A549 (cell line): ENCODE measurements at regions not wholly inside any gene's neighbourhood (a gene's known extent, or its start where the extent isn't known, plus 50 kb on each side); places are given as distances from the start of the nearest gene placed in this dataset.

Experiments
- CEBPB ChIP-seq, 2 experiments: fragments of >200 bp in 1 of 2; sonication (Bioruptor Twin) in 1 of 2; formaldehyde crosslinking in 1 of 2; IDR thresholded peaks; 2 replicates each; pipeline ENCODE4 v1.6.1; 2012 to 2016
- EHF ChIP-seq: fragments of 250-450 bp; sonication (Bioruptor Pico); IDR thresholded peaks from 2 replicates; pipeline ENCODE4 v1.5.0; 2020; ENCODE audit warnings: mild to moderate bottlenecking
- EP300 ChIP-seq, 2 experiments: fragments of >200 bp; sonication (Bioruptor Twin); formaldehyde crosslinking; IDR thresholded peaks; 2 replicates in 1 of 2; 3 replicates in 1 of 2; pipeline ENCODE4 v1.6.1; 2016 to 2017
- HDAC2 ChIP-seq: fragments of 200-600 bp; sonication (generic); IDR thresholded peaks from 2 replicates; pipeline ENCODE4 v1.6.1; 2016
- MYC ChIP-seq: IDR thresholded peaks from 2 replicates; pipeline ENCODE4 v1.6.1; 2012; ENCODE audit warnings: mild to moderate bottlenecking, inconsistent platforms, low read length, improper control_type of control experiment, borderline replicate concordance
- POLR2A ChIP-seq: IDR thresholded peaks from 2 replicates; pipeline ENCODE4 v1.6.1; 2012; ENCODE audit warnings: mild to moderate bottlenecking, low read length
- RAD21 ChIP-seq, 2 experiments: fragments of >200 bp in 1 of 2; sonication (Bioruptor Twin) in 1 of 2; formaldehyde crosslinking in 1 of 2; IDR thresholded peaks in 1 of 2; conservative IDR thresholded peaks in 1 of 2; 2 replicates in 1 of 2; 3 replicates in 1 of 2; pipeline ENCODE4 v1.6.1; 2012 to 2018; ENCODE audit warnings: inconsistent platforms in 1 of 2
- REST ChIP-seq: fragments of 200-600 bp; sonication (generic); IDR thresholded peaks from 2 replicates; pipeline ENCODE4 v1.6.1; 2016; ENCODE audit warnings: antibody characterized with exemption, mild to moderate bottlenecking, moderate library complexity
- TF ChIP-seq, protein P1 (sequence below): fragments of >200 bp; sonication (Bioruptor Twin); formaldehyde crosslinking; IDR thresholded peaks from 3 replicates; pipeline ENCODE4 v1.5.1; 2016

- TF ChIP-seq CEBPB (IDR thresholded peaks at IDR 0.05) (no peak), POLR2A (no peak), HDAC2 (no peak), RAD21 (conservative IDR thresholded peaks at IDR 0.05 in 1 of 2, IDR thresholded peaks at IDR 0.05 in 1 of 2) (no peak), EP300 (IDR thresholded peaks at IDR 0.05) (no peak), EHF (no peak), MYC (no peak), REST (no peak)
- TF ChIP-seq, protein P1, sequence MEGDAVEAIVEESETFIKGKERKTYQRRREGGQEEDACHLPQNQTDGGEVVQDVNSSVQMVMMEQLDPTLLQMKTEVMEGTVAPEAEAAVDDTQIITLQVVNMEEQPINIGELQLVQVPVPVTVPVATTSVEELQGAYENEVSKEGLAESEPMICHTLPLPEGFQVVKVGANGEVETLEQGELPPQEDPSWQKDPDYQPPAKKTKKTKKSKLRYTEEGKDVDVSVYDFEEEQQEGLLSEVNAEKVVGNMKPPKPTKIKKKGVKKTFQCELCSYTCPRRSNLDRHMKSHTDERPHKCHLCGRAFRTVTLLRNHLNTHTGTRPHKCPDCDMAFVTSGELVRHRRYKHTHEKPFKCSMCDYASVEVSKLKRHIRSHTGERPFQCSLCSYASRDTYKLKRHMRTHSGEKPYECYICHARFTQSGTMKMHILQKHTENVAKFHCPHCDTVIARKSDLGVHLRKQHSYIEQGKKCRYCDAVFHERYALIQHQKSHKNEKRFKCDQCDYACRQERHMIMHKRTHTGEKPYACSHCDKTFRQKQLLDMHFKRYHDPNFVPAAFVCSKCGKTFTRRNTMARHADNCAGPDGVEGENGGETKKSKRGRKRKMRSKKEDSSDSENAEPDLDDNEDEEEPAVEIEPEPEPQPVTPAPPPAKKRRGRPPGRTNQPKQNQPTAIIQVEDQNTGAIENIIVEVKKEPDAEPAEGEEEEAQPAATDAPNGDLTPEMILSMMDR, result no peak
Measured at GRCh38 chr5:2569176-2569575, 182.3 kb downstream of the IRX2 start.
